HT-29 (cell line): ENCODE measurements at regions not wholly inside any gene's neighbourhood (a gene's known extent, or its start where the extent isn't known, plus 50 kb on each side); places are given as distances from the start of the nearest gene placed in this dataset.

Experiments
- DNase-seq: peaks from one replicate; pipeline ENCODE4 v3.0.0-alpha.2; 2015; ENCODE audit warnings: low spot score

DNA sequence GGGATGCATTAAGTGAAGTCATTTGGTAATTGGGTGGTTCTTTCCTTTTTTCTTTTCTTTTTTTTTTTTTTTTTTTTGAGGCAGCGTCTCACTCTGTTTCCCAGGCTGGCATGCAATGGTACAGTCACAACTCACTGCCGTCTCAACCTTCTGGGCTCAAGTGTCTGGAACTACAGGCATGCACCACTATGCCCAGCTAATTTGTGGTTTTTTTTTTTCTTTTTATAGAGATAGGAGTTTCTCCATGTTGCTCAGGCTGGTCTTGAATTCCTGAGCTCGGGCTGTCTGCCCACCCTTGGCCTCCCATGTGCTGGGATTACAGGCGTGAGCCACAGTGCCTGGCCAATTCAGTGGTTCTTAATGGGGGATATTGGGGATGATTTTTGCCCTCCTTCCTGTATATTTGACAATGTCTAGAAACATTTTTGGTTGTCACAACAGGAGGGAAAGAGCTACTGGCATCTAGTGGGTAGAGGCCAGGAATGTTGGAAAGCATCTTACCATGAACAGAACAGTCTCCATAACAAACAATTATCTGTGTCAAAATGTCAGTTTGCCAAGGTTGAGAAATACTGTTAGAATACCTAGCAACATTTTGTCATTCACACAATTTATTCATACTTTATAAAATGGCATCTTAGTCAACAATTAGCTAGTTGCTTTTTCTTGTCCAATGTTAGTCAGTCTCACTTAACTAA, 79.4 kb upstream of the CNTN3 start:
- DNase-seq: no peak

DNA sequence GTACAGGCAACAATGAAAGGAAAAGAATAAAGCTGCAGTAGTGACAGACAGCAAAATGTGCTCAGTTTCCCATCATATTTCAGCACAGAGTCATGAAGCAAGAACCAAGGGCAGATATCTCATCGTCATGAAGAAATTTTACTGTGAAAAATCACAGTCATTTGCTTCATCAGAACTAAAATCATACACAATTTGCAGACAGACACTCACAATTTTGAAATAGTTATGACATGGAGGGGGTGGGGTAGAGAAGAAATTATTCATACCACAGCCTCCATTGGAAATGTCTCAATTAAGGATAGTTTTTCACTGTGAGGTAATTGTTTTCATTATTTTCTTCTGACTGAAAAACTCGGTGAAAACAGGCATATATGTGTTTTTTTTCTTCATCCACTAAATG, 78.8 kb upstream of the CNTN3 start:
- no peak for DNase-seq

DNA sequence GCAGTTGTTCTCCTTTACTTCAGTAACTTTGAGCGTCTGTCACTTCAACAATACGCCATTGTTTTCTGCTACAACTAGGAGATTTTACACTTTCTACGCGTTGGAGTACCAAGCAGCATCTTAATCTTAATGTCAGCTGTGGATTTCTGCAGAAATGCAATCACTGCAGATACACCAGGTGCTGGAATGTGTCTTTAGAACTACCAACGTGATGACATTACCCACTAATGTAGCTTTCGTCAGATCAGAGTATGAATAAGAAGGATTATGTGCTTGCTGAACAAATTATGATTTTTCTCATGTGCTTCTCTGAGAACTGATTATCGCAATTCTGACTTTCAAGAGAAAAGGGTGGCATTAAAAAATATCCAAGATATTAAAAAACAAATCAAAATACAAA, 77.5 kb upstream of the CNTN3 start:
- no peak for DNase-seq

DNA sequence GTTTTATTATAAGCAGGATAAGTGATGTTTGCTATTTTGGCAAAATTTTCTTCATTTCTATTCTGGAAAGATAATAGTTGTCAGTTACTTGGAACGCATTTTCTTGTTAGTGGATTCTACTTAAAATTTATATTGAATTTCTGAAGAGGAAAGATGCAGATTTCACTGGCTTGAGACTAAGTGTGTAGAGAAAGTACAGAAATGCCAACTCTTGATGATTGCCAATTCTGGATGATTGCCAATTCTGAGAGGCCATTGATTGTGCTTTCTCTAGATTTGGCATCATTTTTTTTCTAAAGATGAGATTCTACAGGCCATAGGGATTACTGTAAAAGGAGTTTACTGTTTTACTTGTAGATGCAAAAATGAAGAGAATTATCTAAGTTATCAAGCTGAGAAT, 58.9 kb upstream of the CNTN3 start:
- no peak for DNase-seq

DNA sequence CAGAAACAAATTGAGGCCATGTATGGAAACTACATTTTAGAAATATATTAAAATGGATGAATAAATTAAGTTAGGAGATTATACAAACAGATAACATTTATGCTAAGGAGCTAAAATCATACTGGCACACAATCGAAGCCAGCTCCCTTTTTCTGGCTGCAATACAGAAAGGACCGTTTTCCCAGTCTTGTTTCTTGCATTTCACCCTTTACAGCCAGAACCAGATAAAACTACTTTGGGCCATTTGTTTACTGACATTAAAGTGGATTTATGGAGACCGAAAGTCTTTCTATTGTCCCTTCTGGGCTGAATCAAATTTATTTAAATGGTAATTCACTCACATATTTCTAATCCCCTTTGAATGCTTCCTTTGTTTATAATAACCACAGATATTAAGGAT, 50.1 kb upstream of the CNTN3 start:
- DNase-seq: no peak
